ENCODE measurements at regions not wholly inside any gene's neighbourhood (a gene's known extent, or its start where the extent isn't known, plus 50 kb on each side); places are given as distances from the start of the nearest gene placed in this dataset.

- Histone ChIP-seq H3K9me3 (ENCODE audit: insufficient read depth, low read depth, low read length) (no peaks in the 10 kb centered on the region), H3K79me2 (ENCODE audit: insufficient read depth, low read length) (no peaks in the 10 kb centered on the region), H2AFZ (ENCODE audit: low read length) (0 out of 2 replicates have a peak overlapping the region, but pooled peaks have one; percentile 59), H3K9me2 (replicated peaks; ENCODE audit: low read depth, low read length) (no peaks in the 10 kb centered on the region), H3K9ac (ENCODE audit: low read depth, low read length, poor library complexity, severe bottlenecking) (no peak overlapping the region), H3K36me3 (ENCODE audit: insufficient read depth, low read length) (no peaks in the 10 kb centered on the region), H4K20me1 (ENCODE audit: insufficient read depth, low read length, poor library complexity, severe bottlenecking) (no peaks in the 10 kb centered on the region), H3K4me2 (ENCODE audit: low read depth, low read length, poor library complexity, severe bottlenecking) (no peak overlapping the region), H3K27me3 (ENCODE audit: insufficient read depth, low read length, poor library complexity, severe bottlenecking) (no peaks in the 10 kb centered on the region), H3F3A (ENCODE audit: low read depth) (no peaks in the 10 kb centered on the region), H3K4me1 (ENCODE audit: insufficient read depth, low read length, poor library complexity, severe bottlenecking) (no peaks in the 10 kb centered on the region), H3K4me3 (ENCODE audit: low read length, poor library complexity, severe bottlenecking) (no peak overlapping the region)
- TF ChIP-seq, protein P1, sequence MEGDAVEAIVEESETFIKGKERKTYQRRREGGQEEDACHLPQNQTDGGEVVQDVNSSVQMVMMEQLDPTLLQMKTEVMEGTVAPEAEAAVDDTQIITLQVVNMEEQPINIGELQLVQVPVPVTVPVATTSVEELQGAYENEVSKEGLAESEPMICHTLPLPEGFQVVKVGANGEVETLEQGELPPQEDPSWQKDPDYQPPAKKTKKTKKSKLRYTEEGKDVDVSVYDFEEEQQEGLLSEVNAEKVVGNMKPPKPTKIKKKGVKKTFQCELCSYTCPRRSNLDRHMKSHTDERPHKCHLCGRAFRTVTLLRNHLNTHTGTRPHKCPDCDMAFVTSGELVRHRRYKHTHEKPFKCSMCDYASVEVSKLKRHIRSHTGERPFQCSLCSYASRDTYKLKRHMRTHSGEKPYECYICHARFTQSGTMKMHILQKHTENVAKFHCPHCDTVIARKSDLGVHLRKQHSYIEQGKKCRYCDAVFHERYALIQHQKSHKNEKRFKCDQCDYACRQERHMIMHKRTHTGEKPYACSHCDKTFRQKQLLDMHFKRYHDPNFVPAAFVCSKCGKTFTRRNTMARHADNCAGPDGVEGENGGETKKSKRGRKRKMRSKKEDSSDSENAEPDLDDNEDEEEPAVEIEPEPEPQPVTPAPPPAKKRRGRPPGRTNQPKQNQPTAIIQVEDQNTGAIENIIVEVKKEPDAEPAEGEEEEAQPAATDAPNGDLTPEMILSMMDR (conservative IDR thresholded peaks at IDR 0.05; ENCODE audit: low read length): no peak
- TF ChIP-seq EZH2phosphoT487 (IDR thresholded peaks at IDR 0.05; ENCODE audit: borderline replicate concordance): no peak
Measured at GRCh38 chr3:106642161-106642560, 735.1 kb upstream of the CCDC54 start.

DNA sequence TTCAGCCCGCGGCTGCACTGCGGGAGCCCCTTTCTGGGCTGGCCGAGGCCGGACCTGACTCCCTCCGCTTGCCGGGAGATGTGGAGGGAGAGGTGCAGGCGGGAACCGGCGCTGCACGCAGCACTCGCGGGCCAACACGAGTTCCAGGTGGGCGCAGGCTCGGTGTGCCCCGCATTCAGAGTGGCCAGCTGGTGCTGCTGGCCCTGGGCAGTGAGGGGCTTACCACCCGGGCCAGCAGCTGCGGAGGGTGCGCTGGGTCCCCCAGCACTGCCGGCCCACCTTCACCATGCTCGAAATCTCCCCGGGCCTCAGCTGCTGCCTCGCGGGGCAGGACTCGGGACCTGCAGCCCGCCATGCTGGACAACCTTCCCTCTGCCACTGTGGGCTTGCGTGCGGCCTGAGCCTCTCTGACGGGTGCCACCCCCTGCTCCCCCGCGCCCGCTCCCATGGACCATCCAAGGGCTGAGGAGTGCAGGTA is 733.5 kb upstream of the CCDC54 start:
- Histone ChIP-seq H2AFZ (ENCODE audit: low read length) (no peak overlapping the region), H3K79me2 (ENCODE audit: insufficient read depth, low read length) (no peaks in the 10 kb centered on the region), H3K9ac (ENCODE audit: low read depth, low read length, poor library complexity, severe bottlenecking) (no peak overlapping the region), H3K9me2 (replicated peaks; ENCODE audit: low read depth, low read length) (no peaks in the 10 kb centered on the region), H3F3A (ENCODE audit: low read depth) (no peaks in the 10 kb centered on the region), H3K27me3 (ENCODE audit: insufficient read depth, low read length, poor library complexity, severe bottlenecking) (no peaks in the 10 kb centered on the region), H3K4me1 (ENCODE audit: insufficient read depth, low read length, poor library complexity, severe bottlenecking) (no peaks in the 10 kb centered on the region), H3K4me3 (ENCODE audit: low read length, poor library complexity, severe bottlenecking) (no peak overlapping the region), H3K4me2 (ENCODE audit: low read depth, low read length, poor library complexity, severe bottlenecking) (no peak overlapping the region), H4K20me1 (ENCODE audit: insufficient read depth, low read length, poor library complexity, severe bottlenecking) (no peaks in the 10 kb centered on the region), H3K36me3 (ENCODE audit: insufficient read depth, low read length) (no peaks in the 10 kb centered on the region), H3K9me3 (ENCODE audit: insufficient read depth, low read depth, low read length) (no peaks in the 10 kb centered on the region)
- no peak for TF ChIP-seq EZH2phosphoT487 (IDR thresholded peaks at IDR 0.05; ENCODE audit: borderline replicate concordance)
- TF ChIP-seq, protein P1 (conservative IDR thresholded peaks at IDR 0.05; ENCODE audit: low read length): no peak

DNA sequence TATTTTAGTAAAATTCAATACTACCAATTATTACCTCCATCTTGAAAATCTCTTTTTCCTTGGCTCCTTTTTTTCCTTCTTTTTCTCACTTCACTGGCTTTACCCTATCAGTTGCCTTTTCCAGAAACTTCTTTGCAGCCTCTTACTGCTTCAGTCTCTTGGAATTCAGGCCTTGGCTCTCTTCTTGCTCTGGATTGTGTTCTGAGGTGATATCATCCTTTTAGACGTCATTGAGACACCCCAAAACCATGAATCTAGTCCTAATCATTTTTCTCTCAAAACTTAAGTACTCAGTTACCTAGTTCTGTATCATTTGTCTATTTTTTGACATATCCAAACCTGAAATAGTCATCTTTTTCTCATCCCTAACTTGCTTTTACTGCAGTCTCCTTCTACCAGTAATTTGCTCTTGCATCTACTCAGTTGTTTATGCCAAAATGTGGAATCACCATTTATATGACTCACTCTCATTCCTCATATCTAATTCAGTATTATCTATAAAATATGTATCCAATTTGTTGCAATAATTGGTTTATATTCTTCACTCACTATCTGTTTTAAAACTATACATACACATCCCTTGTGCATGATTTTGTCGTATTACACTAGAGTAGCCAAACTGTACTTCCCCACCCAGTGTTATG is 703.2 kb upstream of the CCDC54 start:
- TF ChIP-seq, protein P1 (conservative IDR thresholded peaks at IDR 0.05; ENCODE audit: low read length): no peak
- TF ChIP-seq EZH2phosphoT487 (IDR thresholded peaks at IDR 0.05; ENCODE audit: borderline replicate concordance): no peak
- Histone ChIP-seq H3K36me3 (ENCODE audit: insufficient read depth, low read length) (no peaks in the 10 kb centered on the region), H3K4me3 (ENCODE audit: low read length, poor library complexity, severe bottlenecking) (no peak overlapping the region), H3K4me1 (ENCODE audit: insufficient read depth, low read length, poor library complexity, severe bottlenecking) (no peaks in the 10 kb centered on the region), H4K20me1 (ENCODE audit: insufficient read depth, low read length, poor library complexity, severe bottlenecking) (no peaks in the 10 kb centered on the region), H2AFZ (ENCODE audit: low read length) (no peak overlapping the region), H3K4me2 (ENCODE audit: low read depth, low read length, poor library complexity, severe bottlenecking) (no peak overlapping the region), H3K9me2 (replicated peaks; ENCODE audit: low read depth, low read length) (no peaks in the 10 kb centered on the region), H3K9ac (ENCODE audit: low read depth, low read length, poor library complexity, severe bottlenecking) (no peak overlapping the region), H3K9me3 (ENCODE audit: insufficient read depth, low read depth, low read length) (no peaks in the 10 kb centered on the region), H3K79me2 (ENCODE audit: insufficient read depth, low read length) (no peaks in the 10 kb centered on the region), H3K27me3 (ENCODE audit: insufficient read depth, low read length, poor library complexity, severe bottlenecking) (no peaks in the 10 kb centered on the region), H3F3A (ENCODE audit: low read depth) (0 out of 2 replicates have a peak, but pooled peaks cover 3% of the 10 kb centered on the region)
